Stomach (tissue), 8 donors: ENCODE measurements at regions not wholly inside any gene's neighbourhood (a gene's known extent, or its start where the extent isn't known, plus 50 kb on each side); places are given as distances from the start of the nearest gene placed in this dataset.
A peak's percentile ranks its signal among the peaks of the same experiment; 100 is the strongest.

ENCODE experiments used
- DNase-seq, 2 donors: peaks; one replicate each; pipeline versions ENCODE4 v3.0.0 to v3.0.0-alpha.2; 2013 to 2019
- H3K27ac ChIP-seq, 5 donors: fragments of 200-600 bp in 4 of 5; sonication (generic) in 4 of 5; one replicate each; pipeline ENCODE4 v1.5.1; 2013 to 2019; ENCODE audit warnings: mild to moderate bottlenecking in 1 of 5, moderate library complexity in 1 of 5
- H3K27me3 ChIP-seq, 3 donors: fragments of 200-600 bp; sonication (generic); one replicate each; pipeline ENCODE4 v1.5.1; 2017 to 2019; ENCODE audit warnings: mixed run types in 1 of 3
- H3K36me3 ChIP-seq, 4 donors: fragments of 200-600 bp; sonication (generic); 1 replicate in 3 of 4; 2 replicates in 1 of 4; pipeline ENCODE4 v1.5.1; 2016 to 2019
- H3K4me1 ChIP-seq, 4 donors: fragments of 200-600 bp; sonication (generic); one replicate each; pipeline ENCODE4 v1.5.1; 2016 to 2019
- H3K4me3 ChIP-seq, 4 donors: fragments of 200-600 bp; sonication (generic) in 3 of 4; one replicate each; pipeline ENCODE4 v1.5.1; 2016 to 2019; ENCODE audit warnings: mild to moderate bottlenecking in 1 of 4
- H3K9me3 ChIP-seq, 4 donors: fragments of 200-600 bp; sonication (generic); one replicate each; pipeline ENCODE4 v1.5.1; 2016 to 2019
- CTCF ChIP-seq, 7 experiments: fragments of 450-650 bp in 4 of 7; fragments of 200-600 bp in 3 of 7; sonication (generic) in 3 of 7; IDR thresholded peaks; one replicate each; pipeline ENCODE4 v1.5.1; 2016 to 2019; ENCODE audit warnings: antibody characterized with exemption in 7 of 7, control low read depth in 2 of 7, mild to moderate bottlenecking in 1 of 7
- EP300 ChIP-seq: sonication (generic); formaldehyde crosslinking; IDR thresholded peaks from one replicate; pipeline ENCODE4 v1.6.1; 2017; ENCODE audit warnings: antibody characterized with exemption
- POLR2A ChIP-seq, 4 donors: fragments of 450-650 bp; IDR thresholded peaks; one replicate each; pipeline ENCODE4 v1.6.1; 2016; ENCODE audit warnings: antibody characterized with exemption in 4 of 4, control low read depth in 2 of 4, mild to moderate bottlenecking in 1 of 4, moderate library complexity in 1 of 4
- POLR2AphosphoS5 ChIP-seq, 3 donors: sonication (generic); formaldehyde crosslinking; IDR thresholded peaks; one replicate each; pipeline ENCODE4 v1.6.1; 2016; ENCODE audit warnings: antibody characterized with exemption in 3 of 3
- WGBS, 5 donors: extraction: QIAGEN DNeasy Blood & Tissue Kit in 3 of 5; methylation state at CpG; one replicate each; pipeline versions ENCODE4 v1.1.5 to v1.1.7; 2013 to 2018; 5-methylcytosine and 5-hydroxymethylcytosine counted together
- intact Hi-C: fragments of 100-400 bp; cut with DNase I; formaldehyde crosslinking; loops from one replicate; pipeline ENCODE4 v1.15.1; 2023; ENCODE audit warnings: low total_unique reads
- donor health status: healthy with polysubstance abuse.
- donor health status: Bipolar disorder and iron deficiency.
- donor health status: healthy.

GRCh38 chr5:61649971-61650370 is 317.9 kb downstream of the ZSWIM6 start:
- no peak overlapping the region for H3K27ac ChIP-seq
- no peaks in the 10 kb centered on the region for H3K36me3 ChIP-seq
- no peaks in the 10 kb centered on the region for H3K4me1 ChIP-seq
- no peaks in the 10 kb centered on the region for H3K9me3 ChIP-seq
- H3K4me3 ChIP-seq, result no peak overlapping the region
- no peak for TF ChIP-seq POLR2AphosphoS5 (IDR thresholded peaks at IDR 0.05)
- no peak for TF ChIP-seq CTCF (IDR thresholded peaks at IDR 0.05)
- no peak for TF ChIP-seq POLR2A (IDR thresholded peaks at IDR 0.05)
- TF ChIP-seq EP300, result no peak
- WGBS, 5 donors, result 89 to 96% (median 92%) methylated on average over 5 of the region's 5 CpGs
- H3K27me3 ChIP-seq, result no peaks in the 10 kb centered on the region
- intact Hi-C loops, result no loop called here
- DNase-seq, result peak in 1 of 2 donors; percentile 19

- H3K27ac ChIP-seq, result no peak overlapping the region
- H3K4me3 ChIP-seq, result no peak overlapping the region
- no peaks in the 10 kb centered on the region for H3K27me3 ChIP-seq
- no peak for DNase-seq
- no peaks in the 10 kb centered on the region for H3K9me3 ChIP-seq
- H3K4me1 ChIP-seq, result no peaks in the 10 kb centered on the region
- no peaks in the 10 kb centered on the region for H3K36me3 ChIP-seq
- intact Hi-C loops, result no loop called here
- TF ChIP-seq POLR2A (IDR thresholded peaks at IDR 0.05) (no peak), CTCF (IDR thresholded peaks at IDR 0.05) (no peak), POLR2AphosphoS5 (IDR thresholded peaks at IDR 0.05) (no peak), EP300 (no peak)
- WGBS, 5 donors, result 92 to 97% (median 93%) methylated on average over 2 of the region's 2 CpGs
Observed at GRCh38 chr5:61650661-61651060, 318.6 kb downstream of the ZSWIM6 start.

- intact Hi-C loops, result no loop called here
- H3K27me3 ChIP-seq, result no peaks in the 10 kb centered on the region
- 65 to 79% (median 71%) methylated on average over 2 of the region's 2 CpGs for WGBS, 5 donors
- H3K36me3 ChIP-seq, result no peaks in the 10 kb centered on the region
- no peak overlapping the region for H3K27ac ChIP-seq
- H3K4me1 ChIP-seq, result no peaks in the 10 kb centered on the region
- no peak for DNase-seq
- no peak for TF ChIP-seq POLR2A (IDR thresholded peaks at IDR 0.05)
- TF ChIP-seq POLR2AphosphoS5 (IDR thresholded peaks at IDR 0.05), result no peak
- no peak for TF ChIP-seq CTCF (IDR thresholded peaks at IDR 0.05)
- no peak for TF ChIP-seq EP300
- no peak overlapping the region for H3K4me3 ChIP-seq
- no peaks in the 10 kb centered on the region for H3K9me3 ChIP-seq
Observed at GRCh38 chr5:61651195-61651594, 319.1 kb downstream of the ZSWIM6 start.

- TF ChIP-seq CTCF (IDR thresholded peaks at IDR 0.05) (no peak), POLR2A (IDR thresholded peaks at IDR 0.05) (no peak), EP300 (no peak), POLR2AphosphoS5 (IDR thresholded peaks at IDR 0.05) (no peak)
- DNase-seq, result no peak
- Histone ChIP-seq H3K4me1 (no peaks in the 10 kb centered on the region), H3K36me3 (no peaks in the 10 kb centered on the region), H3K27ac (no peak overlapping the region), H3K9me3 (no peaks in the 10 kb centered on the region), H3K4me3 (no peak overlapping the region), H3K27me3 (no peaks in the 10 kb centered on the region)
- intact Hi-C loops, result no loop called here
Observed at GRCh38 chr5:61652916-61653315, 320.9 kb downstream of the ZSWIM6 start.
